ENCODE measurements at regions not wholly inside any gene's neighbourhood (a gene's known extent, or its start where the extent isn't known, plus 50 kb on each side); places are given as distances from the start of the nearest gene placed in this dataset.

DNA sequence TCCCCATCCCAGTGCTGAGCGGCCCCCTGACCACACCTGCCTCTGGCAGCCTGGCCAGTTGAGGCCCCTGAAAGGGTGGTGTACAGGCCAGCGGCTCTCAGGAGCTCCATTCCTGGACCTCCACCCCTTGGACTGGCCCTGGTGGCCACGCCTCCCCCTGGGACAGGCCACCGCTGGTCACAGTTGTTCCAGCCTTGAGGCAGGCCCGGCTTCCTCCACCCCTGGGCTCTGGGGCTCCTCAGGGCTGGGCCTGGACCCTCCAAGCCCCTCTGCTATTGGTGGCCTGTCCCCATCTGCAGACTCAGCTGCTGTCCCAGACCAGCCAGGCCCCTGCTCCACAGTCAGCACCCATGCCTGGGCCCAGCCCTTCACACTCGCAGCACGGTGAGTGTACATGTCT is 93.2 kb upstream of the NKX1-1 start:
- DNase-seq: no peak

DNA sequence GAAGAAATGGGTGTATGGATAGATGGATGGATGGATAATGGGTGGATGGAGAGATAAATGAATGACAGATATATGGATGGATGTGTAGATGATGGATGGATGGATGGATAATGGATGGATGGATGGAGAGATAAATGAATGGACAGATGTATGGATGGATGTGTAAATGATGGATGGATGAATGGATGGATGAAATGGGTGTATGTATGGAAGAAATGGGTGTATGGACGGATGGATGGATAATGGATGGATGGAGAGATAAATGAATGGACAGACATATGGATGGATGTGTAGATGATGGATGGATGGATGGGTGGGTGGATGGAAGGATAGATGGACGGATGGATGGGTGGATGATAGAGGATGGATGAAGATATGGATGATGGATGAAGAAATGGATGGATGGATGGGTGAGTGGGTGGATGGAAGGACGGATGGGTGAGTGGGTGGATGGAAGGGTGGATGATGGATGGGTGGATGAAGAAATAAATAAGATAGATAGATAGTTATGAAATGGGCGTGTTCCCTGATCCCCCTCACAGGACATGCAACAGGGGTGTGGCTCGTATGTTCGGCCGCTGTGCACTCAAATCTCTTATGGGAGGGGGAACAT is 91.1 kb upstream of the NKX1-1 start:
- DNase-seq: no peak

- no peak for DNase-seq
These were observed 89.9 kb upstream of the NKX1-1 start for GRCh38 chr4:1496116-1496642.

DNA sequence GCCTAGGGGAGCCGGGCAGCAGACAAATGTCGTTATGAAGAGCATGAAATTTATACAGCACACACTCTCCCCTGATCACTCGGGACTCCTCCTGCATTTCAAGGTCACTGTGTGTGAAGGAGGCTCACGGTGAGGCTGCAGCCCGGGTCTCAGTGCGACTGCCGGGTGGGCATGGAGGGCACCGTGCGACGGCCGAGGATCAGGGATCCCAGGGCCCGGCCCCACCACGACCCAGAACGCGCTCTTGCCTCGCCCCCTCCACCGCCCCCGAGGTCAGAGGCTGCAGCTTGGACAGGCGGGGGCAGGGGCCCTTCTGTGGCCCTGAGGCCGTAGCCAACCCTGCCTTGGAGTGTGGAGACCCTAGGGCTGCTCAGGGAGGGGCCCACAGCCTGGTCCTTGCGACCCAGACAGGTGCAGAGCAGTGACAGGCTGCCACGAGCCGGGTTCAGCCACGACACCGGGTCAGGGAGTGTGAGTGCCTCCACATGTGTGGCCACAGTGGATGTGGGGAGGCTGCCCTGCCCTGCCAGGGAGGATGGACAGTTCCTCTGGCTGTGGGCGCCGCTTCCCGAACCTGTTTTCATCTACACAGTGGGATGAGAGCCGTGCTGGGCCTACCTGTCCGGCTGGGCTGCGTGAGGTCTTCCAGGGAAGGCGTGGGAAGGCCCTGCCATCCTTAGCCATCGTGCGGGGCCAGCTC is 89.3 kb upstream of the NKX1-1 start:
- DNase-seq: no peak

DNA sequence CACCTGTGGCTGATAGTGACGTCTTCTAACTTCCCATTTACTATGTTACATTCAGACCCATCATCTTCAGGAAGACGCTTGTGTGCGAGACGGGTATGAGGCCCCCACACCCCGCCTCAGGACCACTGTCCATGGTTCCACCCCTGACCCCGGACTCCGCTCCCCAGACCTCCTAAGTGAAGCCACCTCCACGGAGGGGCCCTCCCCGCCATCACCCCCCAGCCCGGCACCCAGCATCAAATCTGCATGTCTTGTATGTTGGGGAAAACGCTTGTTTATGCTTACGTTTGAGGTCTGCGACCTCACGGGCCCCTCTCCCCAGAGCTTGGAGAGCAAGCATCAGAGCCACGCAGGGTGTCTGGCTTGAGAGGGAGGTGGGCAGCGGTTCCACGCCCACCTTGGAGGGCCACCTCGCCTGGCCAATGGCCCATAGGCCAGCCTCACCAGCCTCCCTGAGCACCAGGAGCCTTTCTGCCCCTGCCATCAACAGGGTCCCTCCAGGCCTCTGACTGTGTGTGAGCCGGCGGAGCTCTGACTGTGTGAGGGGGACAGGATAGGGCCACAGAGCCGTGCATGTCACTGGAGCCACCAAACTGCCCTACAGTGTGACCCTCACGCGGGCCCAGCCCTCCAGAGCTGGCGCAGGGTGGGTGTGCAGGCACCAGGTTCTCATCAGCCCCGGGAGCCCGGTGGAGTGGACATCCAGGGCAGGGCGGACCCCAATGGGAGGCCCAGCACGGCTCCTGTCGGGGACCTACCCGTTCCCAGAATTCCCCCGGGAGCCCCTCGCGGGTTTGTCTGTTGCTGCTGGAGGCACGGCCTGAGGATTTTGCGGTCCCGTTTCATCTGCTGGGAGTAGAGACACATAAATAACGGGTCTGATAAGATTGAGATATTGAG is 88.4 kb upstream of the NKX1-1 start:
- no peak for DNase-seq

DNA sequence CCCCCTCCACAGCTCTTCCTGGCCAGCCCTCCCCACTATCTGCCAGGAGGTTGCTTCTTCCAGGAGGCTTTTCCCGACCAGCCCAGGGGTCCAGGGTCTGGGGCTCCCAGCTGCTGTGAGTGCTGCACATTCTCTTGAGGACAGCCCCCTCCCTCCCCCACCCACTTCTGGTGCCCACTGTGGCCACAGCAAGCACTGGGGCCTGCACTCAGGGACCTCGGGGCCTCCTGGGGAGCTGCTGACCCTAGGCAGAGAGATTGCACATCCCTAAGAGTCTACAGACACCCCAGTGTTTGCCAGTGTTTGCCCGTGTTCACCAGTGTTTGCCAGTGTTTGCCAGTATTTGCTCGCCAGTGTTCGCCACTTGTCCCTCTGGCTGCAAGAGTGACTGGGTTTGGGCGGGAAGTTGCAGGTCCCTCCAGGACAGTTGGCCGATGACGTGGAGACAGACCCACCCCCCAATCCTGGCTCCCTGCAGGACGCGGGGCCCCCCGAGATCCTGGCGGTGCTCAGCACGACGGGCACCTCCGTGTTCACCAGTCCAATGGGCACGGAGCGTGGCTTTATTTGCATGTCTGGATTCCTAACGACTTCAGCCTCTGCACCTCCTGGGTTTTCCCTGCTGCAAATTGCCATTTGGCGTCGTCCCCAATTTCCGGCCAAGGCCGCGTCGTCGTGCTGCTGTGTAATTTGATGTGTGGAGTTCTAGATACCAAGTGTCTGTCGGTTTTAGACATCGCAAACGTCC is 87.5 kb upstream of the NKX1-1 start:
- DNase-seq: no peak

DNA sequence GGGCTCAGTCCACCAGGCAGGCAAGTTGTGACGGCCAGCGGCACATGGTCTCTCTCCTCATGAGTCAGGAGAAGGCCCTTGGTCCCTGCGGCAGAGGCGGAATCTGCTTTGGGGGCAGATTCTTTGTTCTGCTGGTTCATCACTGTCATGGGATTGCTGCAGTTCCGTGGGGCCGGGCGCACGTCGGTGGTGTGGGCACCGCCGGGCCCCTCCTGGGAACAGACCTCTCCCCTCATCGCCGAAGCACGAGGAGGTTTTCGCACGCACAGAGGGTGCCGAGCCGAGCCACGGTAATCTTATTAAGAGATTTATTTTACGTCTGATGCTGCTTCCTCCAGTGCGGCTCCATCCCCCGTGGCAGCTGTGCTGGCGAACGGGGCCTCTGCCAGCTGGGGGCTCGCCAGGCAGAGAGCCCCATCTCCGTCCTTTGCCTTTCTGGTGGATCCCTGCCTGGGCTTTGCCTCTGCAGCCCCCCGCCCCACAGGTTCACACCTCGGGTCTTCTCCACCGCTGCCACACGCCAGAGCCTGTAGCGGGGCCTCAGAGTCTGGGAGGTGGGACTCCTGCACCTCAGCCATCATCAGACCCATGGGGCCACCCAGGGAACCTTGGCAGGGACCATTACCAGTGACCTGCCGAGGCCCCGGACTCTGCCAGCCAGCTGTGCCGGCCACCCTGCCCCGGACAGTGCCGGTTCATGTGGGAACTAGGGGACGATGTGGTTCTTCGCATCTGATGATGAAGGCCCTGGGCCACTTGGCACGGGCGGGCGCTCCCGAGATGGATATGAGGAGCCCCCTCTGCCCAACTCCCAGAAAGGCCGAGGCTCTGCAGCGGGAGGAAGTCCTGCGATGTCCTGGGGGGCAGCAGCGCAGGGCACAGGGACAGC is 86.7 kb upstream of the NKX1-1 start:
- DNase-seq: no peak

DNA sequence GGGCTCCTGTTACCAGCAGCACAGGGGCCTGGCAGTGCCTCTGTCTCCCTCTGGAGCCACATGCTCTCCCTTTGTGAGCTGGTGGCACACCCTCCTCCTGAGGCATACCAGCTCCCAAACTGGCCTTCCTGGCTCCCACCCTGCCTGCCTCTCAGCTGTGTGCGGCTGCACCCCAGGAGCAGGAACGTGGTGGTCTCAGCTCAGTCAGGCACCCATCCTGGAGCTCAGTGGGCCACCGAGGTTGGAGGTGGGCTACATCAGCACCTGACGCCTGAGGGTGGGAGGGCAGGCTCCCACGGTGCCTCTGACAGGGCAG is 85.9 kb upstream of the NKX1-1 start:
- DNase-seq: no peak

- DNase-seq: no peak
These were observed 85.3 kb upstream of the NKX1-1 start for GRCh38 chr4:1491328-1492141.

DNA sequence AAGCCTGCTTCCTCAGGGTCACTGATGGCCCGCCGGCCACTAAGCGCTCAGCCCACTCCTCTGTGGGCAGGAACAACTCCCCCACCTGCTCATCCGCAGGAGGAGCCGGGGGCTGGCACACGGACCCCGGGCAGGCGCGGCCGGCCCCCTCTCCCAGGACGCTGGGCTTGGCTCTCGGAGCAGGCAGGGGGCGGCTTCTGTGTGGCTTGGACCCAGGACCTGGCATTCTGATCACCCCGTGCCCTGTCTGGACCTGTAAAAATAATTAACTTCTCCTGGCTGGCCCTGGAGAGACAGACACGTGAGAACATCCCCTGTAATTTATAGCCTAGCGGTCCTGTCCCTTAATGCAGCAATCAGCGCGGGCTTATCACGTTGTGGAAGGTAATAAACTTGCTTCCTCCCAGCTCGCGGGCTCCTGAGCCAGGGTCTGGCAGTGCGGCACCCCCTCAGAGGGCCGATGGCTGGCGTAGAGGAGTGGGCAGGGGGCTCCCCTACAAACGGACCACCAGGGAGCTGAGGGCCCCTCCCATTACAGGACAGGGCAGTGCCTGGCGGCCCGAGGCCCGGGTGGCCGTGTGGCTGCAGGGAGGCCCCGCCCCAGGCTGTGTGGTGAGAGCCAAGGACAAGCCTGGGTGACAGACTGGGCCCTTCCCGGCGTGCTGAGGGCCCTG is 84.5 kb upstream of the NKX1-1 start:
- DNase-seq: no peak

GRCh38 chr4:1490011-1490653 is 83.9 kb upstream of the NKX1-1 start:
- DNase-seq: no peak

DNA sequence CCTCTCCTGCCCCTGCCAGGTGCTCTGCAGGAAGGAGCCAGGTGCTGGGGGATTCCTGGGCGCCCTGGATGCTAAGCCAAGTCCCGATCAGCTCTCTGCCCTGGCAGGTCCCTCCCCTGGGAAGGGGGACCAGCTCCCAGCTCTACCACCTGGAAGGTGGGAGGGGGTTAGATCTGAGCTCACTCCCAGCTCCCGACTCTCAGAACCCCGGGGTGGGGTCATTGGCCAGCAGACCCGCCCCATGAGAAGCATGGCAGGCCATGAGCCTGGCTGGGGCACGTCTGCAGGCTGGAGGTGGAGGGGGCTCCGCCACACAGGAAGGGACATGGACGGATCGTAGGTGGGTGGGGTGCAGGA is 83.4 kb upstream of the NKX1-1 start:
- DNase-seq: no peak

DNA sequence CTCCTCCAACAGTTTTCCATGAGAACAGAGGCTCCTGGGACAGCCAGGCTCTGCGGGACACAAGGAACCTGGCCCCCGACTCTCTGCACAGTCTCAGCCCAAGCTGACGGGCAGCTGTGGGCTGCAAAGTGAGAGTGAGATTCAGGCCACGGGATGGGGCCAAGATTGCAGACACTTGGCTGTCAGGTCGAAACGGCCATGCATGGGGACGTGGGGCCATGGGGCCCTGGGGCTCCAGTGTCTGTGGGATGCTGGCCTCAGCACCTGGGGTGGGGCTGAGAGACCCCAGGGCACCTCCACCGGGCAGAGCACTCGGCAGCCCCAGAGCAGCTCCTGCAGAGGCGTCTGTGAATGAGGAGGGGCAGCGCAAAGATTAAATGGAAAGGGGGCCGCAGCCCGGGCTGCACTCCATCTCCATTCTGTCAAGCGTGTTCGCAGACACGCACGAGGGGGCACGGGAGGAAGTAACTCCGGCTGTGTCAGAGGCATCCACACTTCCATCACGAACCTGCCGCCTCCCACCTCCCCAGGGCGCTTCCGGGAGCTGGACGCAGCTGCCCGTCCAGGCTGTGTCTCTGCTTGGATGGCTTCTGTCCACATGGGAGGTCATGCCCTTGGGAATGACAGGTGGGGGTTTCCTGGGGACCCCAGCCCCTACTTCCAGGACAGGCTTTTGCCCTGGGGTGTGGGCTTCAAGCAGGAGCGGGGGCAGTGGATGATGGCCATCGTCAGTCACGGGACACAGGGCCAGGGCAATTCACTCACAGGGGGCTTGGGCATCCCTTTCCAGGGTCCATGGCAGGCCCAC is 82.8 kb upstream of the NKX1-1 start:
- DNase-seq: no peak

- no peak for DNase-seq
These were observed 82.1 kb upstream of the NKX1-1 start for GRCh38 chr4:1488357-1488756.

- no peak for DNase-seq
These were observed 81.5 kb upstream of the NKX1-1 start for GRCh38 chr4:1487761-1488160.

DNA sequence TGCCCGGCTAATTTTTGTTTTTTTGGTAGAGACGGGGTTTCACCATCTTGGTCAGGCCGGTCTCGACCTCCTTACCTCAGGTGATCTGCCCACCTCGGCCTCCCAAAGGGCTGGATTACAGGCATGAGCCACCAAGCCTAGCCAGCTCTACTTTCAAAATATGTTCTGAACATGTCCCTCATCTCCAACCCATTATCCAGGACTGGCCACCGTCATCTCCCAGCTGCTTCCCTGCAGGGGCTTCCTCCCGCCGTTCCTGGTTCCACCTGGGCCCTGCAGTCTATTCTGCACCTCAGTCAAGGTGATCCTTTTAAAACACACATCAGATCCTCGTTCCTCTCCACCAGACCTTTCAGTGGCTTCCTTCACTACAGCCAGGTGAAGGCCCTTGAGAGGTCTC is 80.9 kb upstream of the NKX1-1 start:
- no peak for DNase-seq

GRCh38 chr4:1485280-1485679 is 79.0 kb upstream of the NKX1-1 start:
- DNase-seq: no peak

- no peak for DNase-seq
These were observed 74.5 kb upstream of the NKX1-1 start for GRCh38 chr4:1480720-1481119.
